GM21786 (cell line): ENCODE measurements at regions not wholly inside any gene's neighbourhood (a gene's known extent, or its start where the extent isn't known, plus 50 kb on each side); places are given as distances from the start of the nearest gene placed in this dataset.
"Not testable (repeated sequence)": the region's sequence is repeated elsewhere in the genome, so short reads cannot be mapped to it uniquely, and the experiment has no call there.

Experiments
- ATAC-seq: cut with Tn5 transposase; IDR thresholded peaks from one replicate; pipeline ENCODE4 v1.9.1; 2021; ENCODE audit not compliant: unreplicated experiment

GRCh38 chr14:106757444-106757843 is 1231.1 kb downstream of the TMEM121 start:
- not testable (repeated sequence) for ATAC-seq

GRCh38 chr14:106761886-106762816 is 1235.8 kb downstream of the TMEM121 start:
- ATAC-seq = not testable (repeated sequence)

- ATAC-seq = not testable (repeated sequence)
Measured at GRCh38 chr14:106764968-106765369, 1238.6 kb downstream of the TMEM121 start.

- ATAC-seq = no peak
Measured at GRCh38 chr14:106766145-106766544, 1239.8 kb downstream of the TMEM121 start.

GRCh38 chr14:106766551-106767277 is 1240.3 kb downstream of the TMEM121 start:
- not testable (repeated sequence) for ATAC-seq

GRCh38 chr14:106768230-106768629 is 1241.8 kb downstream of the TMEM121 start:
- not testable (repeated sequence) for ATAC-seq

GRCh38 chr14:106768972-106769700 is 1242.8 kb downstream of the TMEM121 start:
- not testable (repeated sequence) for ATAC-seq

- not testable (repeated sequence) for ATAC-seq
Measured at GRCh38 chr14:106770158-106770672, 1243.8 kb downstream of the TMEM121 start.

- ATAC-seq = not testable (repeated sequence)
Measured at GRCh38 chr14:106774889-106775480, 1248.6 kb downstream of the TMEM121 start.

GRCh38 chr14:106776395-106776983 is 1250.1 kb downstream of the TMEM121 start:
- ATAC-seq = no peak

- ATAC-seq = no peak
Measured at GRCh38 chr14:106778986-106779385, 1252.6 kb downstream of the TMEM121 start.

GRCh38 chr14:106786697-106787096 is 1260.3 kb downstream of the TMEM121 start:
- no peak for ATAC-seq

- no peak for ATAC-seq
Measured at GRCh38 chr14:106787626-106788025, 1261.2 kb downstream of the TMEM121 start.

- ATAC-seq = no peak
Measured at GRCh38 chr14:106788534-106788933, 1262.2 kb downstream of the TMEM121 start.

GRCh38 chr14:106789318-106789717 is 1262.9 kb downstream of the TMEM121 start:
- no peak for ATAC-seq

GRCh38 chr14:106790189-106791036 is 1264.0 kb downstream of the TMEM121 start:
- no peak for ATAC-seq

GRCh38 chr14:106792543-106792942 is 1266.2 kb downstream of the TMEM121 start:
- no peak for ATAC-seq

- ATAC-seq = not testable (repeated sequence)
Measured at GRCh38 chr14:106798166-106798565, 1271.8 kb downstream of the TMEM121 start.
